HEK293T (cell line): ENCODE measurements at regions not wholly inside any gene's neighbourhood (a gene's known extent, or its start where the extent isn't known, plus 50 kb on each side); places are given as distances from the start of the nearest gene placed in this dataset.

Experiments
- CTCF ChIA-PET: fragments of 350-600 bp; formaldehyde crosslinking; extraction: SDS; loops from one replicate; lab custom pipeline; 2021; ENCODE audit warnings: antibody characterized with exemption, inconsistent platforms; lab: Yijun Ruan, JAX
- POLR2A ChIA-PET: fragments of 350-600 bp; formaldehyde crosslinking; extraction: SDS; loops from one replicate; lab custom pipeline; 2020; ENCODE audit warnings: antibody characterized with exemption, inconsistent platforms; lab: Yijun Ruan, JAX
- DNase-seq: peaks from one replicate; pipeline ENCODE4 v3.0.0; 2012; ENCODE audit warnings: mixed read lengths; ENCODE audit errors: extremely low spot score
- ARNT ChIP-seq: fragments of 450-650 bp; IDR thresholded peaks from 2 replicates; pipeline ENCODE4 v1.6.1; 2017; ENCODE audit warnings: mild to moderate bottlenecking
- BHLHE40 ChIP-seq: fragments of 450-650 bp; IDR thresholded peaks from 2 replicates; pipeline ENCODE4 v1.6.1; 2016; ENCODE audit warnings: mild to moderate bottlenecking, moderate library complexity, borderline replicate concordance
- CTBP1 ChIP-seq: fragments of 450-650 bp; IDR thresholded peaks from 2 replicates; pipeline ENCODE4 v1.6.1; 2016; ENCODE audit warnings: borderline replicate concordance
- ELF4 ChIP-seq: fragments of 450-650 bp; IDR thresholded peaks from 2 replicates; pipeline ENCODE4 v1.6.1; 2017; ENCODE audit warnings: antibody characterized with exemption
- FOXA1 ChIP-seq: fragments of 450-650 bp; IDR thresholded peaks from 2 replicates; pipeline ENCODE4 v1.6.1; 2016; ENCODE audit warnings: mild to moderate bottlenecking
- FOXK2 ChIP-seq: fragments of 450-650 bp; IDR thresholded peaks from 2 replicates; pipeline ENCODE4 v1.6.1; 2016; ENCODE audit warnings: mild to moderate bottlenecking
- FOXM1 ChIP-seq: fragments of 450-650 bp; IDR thresholded peaks from 2 replicates; pipeline ENCODE4 v1.6.1; 2017; ENCODE audit warnings: mild to moderate bottlenecking, borderline replicate concordance
- HDGF ChIP-seq: fragments of 450-650 bp; IDR thresholded peaks from 2 replicates; pipeline ENCODE4 v1.6.1; 2017; ENCODE audit warnings: antibody characterized with exemption, borderline replicate concordance
- L3MBTL2 ChIP-seq: fragments of 450-650 bp; conservative IDR thresholded peaks from 2 replicates; pipeline ENCODE4 v1.6.1; 2016; ENCODE audit warnings: mild to moderate bottlenecking
- LEF1 ChIP-seq: fragments of 450-650 bp; IDR thresholded peaks from 2 replicates; pipeline ENCODE4 v1.6.1; 2017; ENCODE audit warnings: mild to moderate bottlenecking, borderline replicate concordance
- NFRKB ChIP-seq: fragments of 450-650 bp; IDR thresholded peaks from 2 replicates; pipeline ENCODE4 v1.6.1; 2016; ENCODE audit warnings: mild to moderate bottlenecking, moderate library complexity
- PKNOX1 ChIP-seq: fragments of 450-650 bp; IDR thresholded peaks from 2 replicates; pipeline ENCODE4 v1.6.1; 2016
- SP1 ChIP-seq: fragments of 450-650 bp; IDR thresholded peaks from 2 replicates; pipeline ENCODE4 v1.6.1; 2017
- SUZ12 ChIP-seq: fragments of 450-650 bp; IDR thresholded peaks from 2 replicates; pipeline ENCODE4 v1.6.1; 2016; ENCODE audit warnings: mild to moderate bottlenecking
- TARDBP ChIP-seq: fragments of 450-650 bp; IDR thresholded peaks from 2 replicates; pipeline ENCODE4 v1.6.1; 2016
- ZNF384 ChIP-seq: fragments of 450-650 bp; IDR thresholded peaks from 2 replicates; pipeline ENCODE4 v1.6.1; 2016

GRCh38 chr4:116860891-116861290 is 224.5 kb downstream of the TRAM1L1 start:
- TF ChIP-seq L3MBTL2 (no peak), TARDBP (no peak), ZNF384 (no peak), SP1 (no peak)
- ChIA-PET CTCF (no interaction called here), POLR2A (no interaction called here)
- no peak for DNase-seq

GRCh38 chr4:116849620-116850019 is 235.8 kb downstream of the TRAM1L1 start:
- POLR2A ChIA-PET: no interaction called here
- CTCF ChIA-PET: no interaction called here
- TF ChIP-seq HDGF (no peak), SUZ12 (no peak), SP1 (no peak), NFRKB (no peak), L3MBTL2 (no peak), LEF1 (no peak), FOXK2 (no peak), FOXA1 (no peak), ZNF384 (no peak), BHLHE40 (no peak), PKNOX1 (no peak), TARDBP (no peak), ARNT (no peak), CTBP1 (no peak), ELF4 (no peak)
- no peak for DNase-seq

- no peak for DNase-seq
- ChIA-PET CTCF (no interaction called here), POLR2A (no interaction called here)
- TF ChIP-seq PKNOX1: no peak
- TF ChIP-seq FOXM1: no peak
- no peak for TF ChIP-seq NFRKB
- no peak for TF ChIP-seq SP1
- no peak for TF ChIP-seq CTBP1
- no peak for TF ChIP-seq FOXK2
These were observed 237.8 kb downstream of the TRAM1L1 start for GRCh38 chr4:116847616-116848015.

GRCh38 chr4:116839826-116840225 is 245.6 kb downstream of the TRAM1L1 start:
- CTCF ChIA-PET: no interaction called here
- TF ChIP-seq SP1 (no peak), ELF4 (no peak), LEF1 (no peak), HDGF (no peak), SUZ12 (no peak), FOXM1 (no peak), TARDBP (no peak)

DNA sequence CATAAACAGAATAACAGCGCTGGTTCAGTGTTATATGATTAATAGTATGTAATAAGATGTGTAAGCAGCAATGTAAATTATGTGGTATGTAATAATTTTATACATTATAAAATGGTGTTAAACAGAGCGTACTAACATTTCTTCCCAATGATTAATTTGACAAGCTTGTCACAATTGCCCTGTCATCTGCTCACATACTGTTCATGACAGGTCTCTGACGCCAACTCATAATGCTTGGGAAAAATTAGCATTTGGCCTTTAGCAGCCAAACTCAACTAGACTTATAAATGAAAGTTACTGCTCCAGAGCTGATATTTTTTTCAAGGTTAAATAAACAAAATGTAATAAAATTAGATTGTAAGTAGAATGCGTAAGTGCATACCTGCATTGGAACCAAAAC is 246.8 kb downstream of the TRAM1L1 start:
- TF ChIP-seq ZNF384 (no peak), BHLHE40 (no peak), PKNOX1 (no peak), ARNT (no peak), SUZ12 (no peak), LEF1 (no peak), FOXK2 (no peak), CTBP1 (no peak), FOXM1 (no peak), NFRKB (no peak), SP1 (no peak), ELF4 (no peak), HDGF (no peak), L3MBTL2 (no peak), TARDBP (no peak), FOXA1 (no peak)
- ChIA-PET CTCF (no interaction called here), POLR2A (no interaction called here)
- DNase-seq: no peak

More at GRCh38 chr4:116839826-116840225, 245.6 kb downstream of the TRAM1L1 start:
- POLR2A ChIA-PET: no interaction called here
- no peak for DNase-seq

DNA sequence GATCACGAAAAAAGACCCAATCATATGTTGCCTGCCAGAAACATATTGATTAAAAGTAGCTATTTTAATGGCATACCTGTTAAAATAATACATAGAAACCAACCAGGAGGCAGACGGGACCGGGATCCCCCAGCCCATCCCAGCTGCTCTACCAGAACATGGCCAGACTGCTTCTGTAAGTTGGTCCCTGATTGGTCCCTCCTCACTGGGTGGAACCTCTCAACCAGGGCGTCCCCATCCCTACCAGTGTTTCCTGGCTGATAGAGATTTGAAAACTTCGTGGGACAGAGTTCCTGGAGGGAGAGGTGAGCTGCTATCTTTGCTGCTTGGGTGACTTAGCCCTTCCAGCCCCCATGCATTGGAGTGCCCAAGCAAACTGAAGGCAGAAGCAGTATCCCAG is 256.2 kb downstream of the TRAM1L1 start:
- POLR2A ChIA-PET: no interaction called here
- CTCF ChIA-PET: no interaction called here
- TF ChIP-seq SUZ12: no peak
- TF ChIP-seq PKNOX1: no peak
- TF ChIP-seq BHLHE40: no peak
- TF ChIP-seq L3MBTL2: no peak
- TF ChIP-seq HDGF: no peak
- TF ChIP-seq FOXA1: no peak
- no peak for DNase-seq

DNA sequence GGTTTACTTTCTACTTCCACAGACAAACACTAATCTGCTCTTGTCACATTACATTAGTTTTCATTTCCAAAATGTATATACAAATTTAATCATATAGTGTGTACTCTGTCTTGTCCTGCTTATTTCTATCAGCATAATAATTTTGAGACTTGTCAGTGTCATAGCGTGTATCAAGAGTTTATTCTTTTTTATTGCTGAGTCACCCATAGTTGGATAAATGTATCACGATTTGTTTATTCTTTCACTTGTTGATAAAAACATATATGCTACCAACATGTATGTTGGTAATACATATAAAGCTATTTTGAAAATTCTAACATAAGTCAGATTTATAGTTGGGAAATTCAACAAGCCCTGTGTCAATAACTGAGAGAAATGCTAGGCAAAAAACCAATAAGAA is 261.2 kb downstream of the TRAM1L1 start:
- CTCF ChIA-PET: no interaction called here
- TF ChIP-seq FOXK2: no peak
- TF ChIP-seq ZNF384: no peak
- no peak for TF ChIP-seq ARNT
- no peak for TF ChIP-seq SP1
- TF ChIP-seq HDGF: no peak
- TF ChIP-seq NFRKB: no peak
- TF ChIP-seq L3MBTL2: no peak
- no peak for TF ChIP-seq PKNOX1
- no peak for TF ChIP-seq SUZ12
- TF ChIP-seq ELF4: no peak
- TF ChIP-seq TARDBP: no peak
- no peak for TF ChIP-seq FOXA1
- no peak for TF ChIP-seq LEF1
- TF ChIP-seq CTBP1: no peak
- no peak for TF ChIP-seq FOXM1
- no peak for TF ChIP-seq BHLHE40
- no peak for DNase-seq
- POLR2A ChIA-PET: no interaction called here
